Breast epithelium (tissue), 3 donors: ENCODE measurements at regions not wholly inside any gene's neighbourhood (a gene's known extent, or its start where the extent isn't known, plus 50 kb on each side); places are given as distances from the start of the nearest gene placed in this dataset.

Experiments
- POLR2A ChIP-seq: fragments of 450-650 bp; IDR thresholded peaks from one replicate; pipeline ENCODE4 v1.6.1; 2016; ENCODE audit warnings: antibody characterized with exemption, mild to moderate bottlenecking, moderate library complexity
- POLR2AphosphoS5 ChIP-seq, 3 donors: sonication (generic); formaldehyde crosslinking; IDR thresholded peaks; one replicate each; pipeline ENCODE4 v1.6.1; 2017; ENCODE audit warnings: antibody characterized with exemption in 3 of 3
- TF ChIP-seq, protein P1 (sequence below), 3 donors: fragments of 450-650 bp; IDR thresholded peaks; one replicate each; pipeline ENCODE4 v1.5.1; 2016 to 2017; ENCODE audit warnings: antibody characterized with exemption in 3 of 3, mild to moderate bottlenecking in 3 of 3, moderate library complexity in 3 of 3

DNA sequence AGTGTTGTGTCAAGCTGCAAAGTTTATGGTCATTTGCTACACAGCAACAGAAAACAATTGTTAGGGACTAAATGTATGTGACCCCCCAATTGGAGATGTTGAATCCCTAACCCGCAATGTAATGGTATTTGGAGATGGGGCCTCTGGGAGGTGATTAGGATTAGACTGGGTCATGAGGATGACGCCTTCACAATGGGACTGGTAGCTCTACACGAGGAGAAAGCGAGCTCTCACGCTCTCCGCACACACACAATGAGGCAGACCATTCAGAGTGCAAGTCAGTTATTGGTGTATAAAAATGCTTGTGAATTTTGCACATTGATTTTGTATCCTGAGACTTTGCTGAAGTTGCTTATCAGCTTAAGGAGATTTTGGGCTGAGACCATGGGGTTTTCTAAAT, 116.9 kb upstream of the NSMCE3 start:
- TF ChIP-seq, protein P1, sequence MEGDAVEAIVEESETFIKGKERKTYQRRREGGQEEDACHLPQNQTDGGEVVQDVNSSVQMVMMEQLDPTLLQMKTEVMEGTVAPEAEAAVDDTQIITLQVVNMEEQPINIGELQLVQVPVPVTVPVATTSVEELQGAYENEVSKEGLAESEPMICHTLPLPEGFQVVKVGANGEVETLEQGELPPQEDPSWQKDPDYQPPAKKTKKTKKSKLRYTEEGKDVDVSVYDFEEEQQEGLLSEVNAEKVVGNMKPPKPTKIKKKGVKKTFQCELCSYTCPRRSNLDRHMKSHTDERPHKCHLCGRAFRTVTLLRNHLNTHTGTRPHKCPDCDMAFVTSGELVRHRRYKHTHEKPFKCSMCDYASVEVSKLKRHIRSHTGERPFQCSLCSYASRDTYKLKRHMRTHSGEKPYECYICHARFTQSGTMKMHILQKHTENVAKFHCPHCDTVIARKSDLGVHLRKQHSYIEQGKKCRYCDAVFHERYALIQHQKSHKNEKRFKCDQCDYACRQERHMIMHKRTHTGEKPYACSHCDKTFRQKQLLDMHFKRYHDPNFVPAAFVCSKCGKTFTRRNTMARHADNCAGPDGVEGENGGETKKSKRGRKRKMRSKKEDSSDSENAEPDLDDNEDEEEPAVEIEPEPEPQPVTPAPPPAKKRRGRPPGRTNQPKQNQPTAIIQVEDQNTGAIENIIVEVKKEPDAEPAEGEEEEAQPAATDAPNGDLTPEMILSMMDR (IDR thresholded peaks at IDR 0.05): no peak
- TF ChIP-seq POLR2A (no peak), POLR2AphosphoS5 (IDR thresholded peaks at IDR 0.05) (no peak)
